ENCODE measurements at regions not wholly inside any gene's neighbourhood (a gene's known extent, or its start where the extent isn't known, plus 50 kb on each side); places are given as distances from the start of the nearest gene placed in this dataset.
"Not testable (repeated sequence)": the region's sequence is repeated elsewhere in the genome, so short reads cannot be mapped to it uniquely, and the experiment has no call there.

- DNase-seq (ENCODE audit: low read depth) = no peak
These were observed 81.9 kb downstream of the TMEM18 start for GRCh38 chr2:595141-595815.

DNA sequence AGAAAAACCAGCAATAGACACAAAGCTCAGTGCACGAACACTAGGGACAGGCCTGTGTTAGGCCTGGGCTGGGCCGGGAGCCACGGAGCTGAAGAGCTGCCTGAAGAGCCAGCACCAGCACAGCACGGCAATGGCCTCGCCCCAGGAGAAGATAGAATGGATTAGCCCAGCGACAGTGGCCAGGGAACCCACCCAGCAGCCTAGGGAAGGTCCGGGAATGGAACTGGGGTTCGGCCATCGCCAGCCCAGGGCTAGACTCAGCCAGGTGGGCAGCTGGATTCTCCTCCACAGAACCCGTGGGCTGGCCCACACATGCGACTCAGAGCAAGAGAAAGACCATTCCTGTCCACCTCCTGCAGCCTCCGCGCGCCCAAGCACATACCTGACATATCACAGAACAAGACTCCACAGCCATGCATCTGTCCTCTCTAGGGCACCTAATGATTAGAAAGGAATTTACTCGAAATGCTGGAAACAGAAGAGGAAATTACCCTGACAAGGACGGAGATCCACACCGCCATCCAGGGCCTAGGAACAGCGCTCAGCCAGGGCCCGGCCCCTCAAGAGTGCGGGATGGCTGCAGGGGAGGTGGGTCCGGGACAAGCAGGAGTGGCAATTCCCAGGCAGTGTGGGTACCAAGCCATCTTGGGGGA, 82.8 kb downstream of the TMEM18 start:
- no peak for DNase-seq (ENCODE audit: low read depth)

DNA sequence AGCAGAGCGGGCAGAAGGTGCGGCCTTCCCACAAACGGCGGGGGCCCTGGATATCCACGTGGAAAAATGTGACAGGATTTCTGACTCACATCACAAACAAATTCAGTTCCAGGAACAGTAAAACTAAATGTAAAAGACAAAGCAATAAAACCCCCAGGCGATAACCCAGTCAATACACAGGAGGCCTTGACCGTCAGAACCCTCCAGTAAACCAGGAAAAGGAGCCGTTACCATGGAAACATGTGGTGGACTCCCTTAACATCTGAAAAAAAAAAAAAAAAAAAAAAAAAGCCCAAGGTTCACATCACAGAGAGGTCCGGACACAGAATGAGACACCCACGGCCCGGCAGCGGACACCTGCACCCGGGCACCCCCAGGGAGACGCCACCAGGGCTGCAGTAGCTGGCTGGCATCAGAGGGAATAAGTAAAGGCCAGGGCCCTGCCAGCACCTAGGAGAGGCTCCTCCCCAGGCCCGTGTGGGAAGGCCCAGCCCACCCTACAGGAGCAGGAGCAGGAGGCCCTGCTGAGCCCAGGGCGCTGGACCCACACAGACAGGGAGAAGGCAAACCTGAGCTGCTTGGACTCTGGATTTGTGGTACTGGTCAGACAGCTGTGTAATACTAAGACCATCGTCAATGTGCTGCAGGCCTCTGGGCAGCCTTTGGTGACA, 83.7 kb downstream of the TMEM18 start:
- DNase-seq (ENCODE audit: low read depth) = no peak

DNA sequence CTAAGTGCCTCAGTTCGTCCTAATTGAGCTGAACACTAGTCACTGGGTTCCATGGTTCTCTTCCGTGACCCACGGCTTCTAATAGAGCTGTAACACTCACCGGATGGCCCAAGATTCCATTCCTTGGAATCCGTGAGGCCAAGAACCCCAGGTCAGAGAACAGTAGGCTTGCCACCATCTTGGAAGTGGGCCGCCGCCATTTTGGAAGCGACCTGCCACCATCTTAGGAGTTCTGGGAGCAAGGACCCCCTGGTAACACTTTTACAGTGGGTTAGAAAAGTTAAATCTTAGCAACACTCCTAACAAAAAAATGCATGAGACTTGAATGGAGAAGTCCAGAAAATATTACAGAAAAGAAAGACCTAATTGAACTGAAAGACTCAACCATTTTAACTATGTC, 84.5 kb downstream of the TMEM18 start:
- DNase-seq (ENCODE audit: low read depth) = no peak

GRCh38 chr2:590214-591175, 86.7 kb downstream of the TMEM18 start:
- DNase-seq (ENCODE audit: low read depth) = peak; percentile 6

- peak; percentile 33 for DNase-seq (ENCODE audit: low read depth)
These were observed 87.7 kb downstream of the TMEM18 start for GRCh38 chr2:589281-590130.

DNA sequence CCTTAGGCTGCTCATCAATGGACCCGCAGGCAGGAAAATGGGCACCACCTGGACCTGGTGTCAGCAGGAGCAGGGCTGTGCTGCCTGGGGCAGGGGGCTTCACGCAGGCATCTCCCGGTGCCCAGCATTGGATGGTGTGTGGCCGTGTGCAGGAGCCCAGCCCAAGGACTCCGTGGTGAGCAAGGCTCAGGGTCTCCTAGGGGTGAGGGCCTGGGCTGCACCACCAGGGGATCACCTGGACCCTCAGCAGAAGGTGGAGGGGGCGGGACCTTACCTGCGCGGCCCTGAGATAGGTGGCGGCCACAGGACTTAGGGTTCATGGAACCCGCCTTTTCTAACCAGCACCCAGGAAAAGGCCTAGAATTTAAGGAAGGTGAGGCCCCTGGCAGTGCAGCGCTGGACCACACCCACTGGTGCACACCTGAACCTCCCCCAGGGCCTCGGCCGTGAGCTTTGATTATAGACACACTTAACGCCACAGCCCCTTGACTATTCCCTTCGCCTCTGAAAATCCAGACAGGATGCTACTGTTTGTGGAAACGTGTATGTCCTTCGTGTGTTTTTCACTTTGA, 89.0 kb downstream of the TMEM18 start:
- DNase-seq (ENCODE audit: low read depth) = no peak

GRCh38 chr2:587087-587960, 89.9 kb downstream of the TMEM18 start:
- DNase-seq (ENCODE audit: low read depth) = no peak

DNA sequence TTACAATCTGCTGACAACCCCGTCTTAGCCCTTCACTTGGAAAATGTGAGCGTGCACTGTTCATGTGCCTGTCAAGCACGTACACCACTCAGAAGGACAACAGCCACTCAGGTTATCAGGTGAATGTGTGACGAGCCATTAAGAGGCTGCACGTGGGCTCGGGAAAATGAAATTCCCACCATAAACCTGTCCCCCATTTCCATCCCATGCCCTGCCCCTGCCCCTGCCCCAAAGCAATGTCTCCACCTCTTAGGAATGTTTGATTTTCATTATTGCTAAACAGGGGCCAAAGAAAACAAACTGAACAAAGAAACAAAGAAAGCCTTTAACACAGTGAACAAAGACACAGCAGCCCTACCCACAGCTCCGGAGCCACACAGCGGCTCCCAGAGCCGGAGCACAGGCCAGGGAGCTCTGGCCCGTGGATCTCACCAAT, 90.5 kb downstream of the TMEM18 start:
- DNase-seq (ENCODE audit: low read depth) = peak; percentile 40

DNA sequence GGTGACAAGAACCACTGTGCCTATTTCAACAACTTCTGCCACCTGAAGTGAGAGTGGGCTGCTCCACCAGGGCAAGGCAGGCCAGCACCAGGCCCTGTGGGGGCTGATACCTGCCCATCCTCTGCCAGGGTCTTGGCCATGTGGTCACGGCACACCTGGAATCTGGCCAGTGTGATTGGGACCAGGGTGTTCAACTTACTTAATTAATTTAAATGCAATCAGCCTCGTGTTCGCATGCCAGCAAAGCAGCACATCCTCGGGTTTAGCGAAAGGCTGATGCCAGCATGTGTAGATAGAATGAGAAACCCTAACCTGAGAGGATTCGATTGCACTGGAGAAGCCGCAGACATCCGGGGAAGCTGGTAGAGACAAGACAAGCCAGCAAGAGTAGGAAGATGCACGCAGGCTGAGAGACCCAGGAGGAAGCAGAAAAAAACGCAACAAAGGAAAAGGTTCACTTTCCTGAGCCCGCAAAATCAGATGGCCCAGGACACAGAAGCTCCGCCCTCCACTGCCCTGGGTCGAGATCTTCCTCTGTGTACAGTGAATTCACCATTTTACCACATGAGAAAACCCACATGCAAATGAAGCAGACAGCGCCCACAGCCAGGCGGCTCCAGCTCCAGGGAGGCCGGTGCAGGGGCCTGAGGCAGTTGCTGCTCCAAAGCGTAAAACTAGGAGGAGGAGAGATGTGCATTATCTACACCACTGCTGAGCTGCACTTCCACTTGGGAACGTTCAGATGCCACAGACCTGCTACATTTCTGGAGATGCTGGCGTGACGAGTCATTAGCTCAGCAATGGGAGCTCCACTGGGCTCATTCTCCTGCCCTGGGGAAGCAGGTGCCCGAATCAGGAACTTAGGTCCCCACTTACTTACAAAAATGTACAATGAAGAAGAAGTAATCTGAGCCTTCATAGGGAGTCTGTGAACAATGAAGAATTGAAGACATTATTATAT, 92.1 kb downstream of the TMEM18 start:
- DNase-seq (ENCODE audit: low read depth) = no peak

GRCh38 chr2:583666-584065, 93.5 kb downstream of the TMEM18 start:
- no peak for DNase-seq (ENCODE audit: low read depth)

DNA sequence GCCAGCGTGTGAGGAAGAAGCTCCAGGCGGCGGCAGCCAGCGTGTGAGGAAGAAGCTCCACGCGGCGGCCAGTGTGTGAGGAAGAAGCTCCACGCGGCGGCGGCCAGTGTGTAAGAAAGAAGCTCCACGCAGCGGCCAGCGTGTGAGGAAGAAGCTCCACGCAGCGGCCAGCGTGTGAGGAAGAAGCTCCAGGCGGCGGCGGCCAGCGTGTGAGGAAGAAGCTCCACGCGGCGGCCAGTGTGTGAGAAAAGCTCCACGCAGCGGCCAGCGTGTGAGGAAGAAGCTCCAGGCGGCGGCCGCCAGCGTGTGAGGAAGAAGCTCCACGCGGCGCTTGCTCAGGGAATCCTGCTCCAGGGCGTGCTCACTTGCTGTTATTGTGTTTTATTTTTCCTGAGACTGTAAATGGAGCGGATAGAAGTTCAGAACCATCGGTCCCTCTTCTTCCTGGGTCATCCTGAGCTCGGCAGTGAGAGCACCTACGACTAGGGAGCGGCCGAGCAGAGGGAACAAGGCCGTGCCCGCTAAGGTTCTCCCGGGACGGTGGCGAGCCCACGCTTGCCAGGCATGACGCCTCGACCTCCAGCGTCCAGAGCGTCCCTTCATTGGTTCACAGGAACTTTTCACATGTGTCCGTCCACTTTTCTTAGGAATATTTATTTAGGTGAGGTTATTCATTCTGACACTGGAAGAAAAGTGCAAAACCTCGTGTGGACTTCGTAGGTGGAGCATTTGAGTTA, 94.2 kb downstream of the TMEM18 start:
- no peak for DNase-seq (ENCODE audit: low read depth)

GRCh38 chr2:582289-582688, 94.9 kb downstream of the TMEM18 start:
- DNase-seq (ENCODE audit: low read depth) = not testable (repeated sequence)

DNA sequence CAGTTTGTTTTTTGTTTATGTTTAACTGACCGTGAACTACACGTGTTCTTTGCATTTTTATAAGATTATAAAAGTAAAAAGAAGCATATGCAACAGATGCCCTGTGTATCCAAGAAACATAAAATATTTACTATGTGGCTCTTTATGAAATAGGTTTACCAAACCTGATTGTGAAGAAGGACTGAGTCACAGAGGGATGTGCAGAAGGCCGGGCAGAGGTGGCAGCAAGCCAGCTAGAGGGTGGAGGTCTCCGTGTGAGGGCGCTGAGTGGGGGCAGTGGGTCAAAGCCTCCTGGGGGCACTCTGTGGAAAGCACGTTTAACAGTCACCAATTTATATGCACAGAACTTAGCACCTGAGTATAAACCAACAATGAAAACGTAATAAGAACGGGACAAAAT, 97.2 kb downstream of the TMEM18 start:
- DNase-seq (ENCODE audit: low read depth) = peak; percentile 21

DNA sequence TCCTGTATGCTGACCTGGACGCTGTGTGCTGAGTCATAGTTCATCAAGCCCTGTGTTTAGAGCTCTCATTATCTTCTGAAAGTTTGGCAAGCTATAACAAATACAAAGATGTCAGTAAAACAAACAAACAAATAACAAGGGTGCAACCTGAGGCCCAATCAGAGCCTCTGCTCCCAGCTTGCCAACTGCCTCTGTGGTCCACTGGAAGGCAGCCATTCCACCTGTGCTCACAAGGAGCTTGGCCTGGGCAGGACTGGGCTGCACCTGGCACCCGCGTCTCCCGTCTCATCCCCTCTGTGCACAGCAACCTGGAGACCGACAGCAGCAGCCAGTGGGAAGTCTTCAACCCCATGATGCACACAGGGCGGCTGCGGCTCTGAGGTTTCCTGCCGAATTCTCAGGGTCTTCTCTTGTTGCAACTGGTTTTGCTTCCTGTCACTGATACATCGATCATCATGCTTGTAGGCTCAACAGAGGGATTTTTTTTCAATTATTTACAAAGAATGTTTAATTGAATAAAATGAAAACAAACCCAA, 97.8 kb downstream of the TMEM18 start:
- no peak for DNase-seq (ENCODE audit: low read depth)

GRCh38 chr2:576292-576691, 100.9 kb downstream of the TMEM18 start:
- no peak for DNase-seq (ENCODE audit: low read depth)

GRCh38 chr2:575727-576236, 101.4 kb downstream of the TMEM18 start:
- no peak for DNase-seq (ENCODE audit: low read depth)
